DMS153 (cell line): ENCODE measurements at regions not wholly inside any gene's neighbourhood (a gene's known extent, or its start where the extent isn't known, plus 50 kb on each side); places are given as distances from the start of the nearest gene placed in this dataset.

Experiments
- DNase-seq: peaks from one replicate; lab custom pipeline; 2025; lab: John Stamatoyannopoulos, UW

DNA sequence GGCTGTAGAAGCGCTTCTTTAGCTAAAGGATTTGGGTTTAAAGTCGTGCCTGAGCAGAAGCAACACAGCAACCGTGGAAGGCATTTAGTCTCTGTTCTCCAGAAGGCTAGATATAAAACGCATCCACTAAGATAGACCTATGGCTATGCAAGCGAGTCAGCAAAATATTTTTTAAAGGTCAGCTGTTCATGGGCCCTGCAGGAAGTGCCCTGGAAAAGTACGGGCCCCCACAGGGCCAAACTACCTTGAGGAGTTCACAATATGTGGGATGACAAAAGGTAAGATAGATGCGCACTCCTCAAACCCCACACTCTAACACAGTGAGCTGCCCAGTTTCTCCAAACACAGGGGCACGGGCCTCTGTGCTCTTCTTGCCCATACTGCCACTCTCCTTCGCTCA lies 261.6 kb downstream of the VPS13C start:
- no peak for DNase-seq

DNA sequence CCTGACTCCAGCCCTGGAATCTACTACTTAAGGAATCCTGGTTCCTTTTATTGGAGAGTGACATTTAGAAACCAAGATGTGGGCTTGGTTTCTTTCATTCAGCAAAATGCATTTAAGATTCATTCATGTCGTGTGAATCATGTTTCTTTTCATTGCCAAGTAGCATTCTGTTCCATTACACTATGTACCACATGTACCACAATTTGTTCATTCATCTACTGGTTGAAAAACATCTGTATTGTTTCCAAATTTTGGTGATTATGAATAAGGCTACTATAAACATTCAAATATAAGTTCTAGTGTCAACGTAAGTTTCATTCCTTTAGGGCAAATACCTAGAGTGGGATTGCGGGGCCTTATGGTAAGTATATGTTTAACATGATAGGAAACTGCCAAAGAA lies 264.2 kb downstream of the VPS13C start:
- no peak for DNase-seq

DNA sequence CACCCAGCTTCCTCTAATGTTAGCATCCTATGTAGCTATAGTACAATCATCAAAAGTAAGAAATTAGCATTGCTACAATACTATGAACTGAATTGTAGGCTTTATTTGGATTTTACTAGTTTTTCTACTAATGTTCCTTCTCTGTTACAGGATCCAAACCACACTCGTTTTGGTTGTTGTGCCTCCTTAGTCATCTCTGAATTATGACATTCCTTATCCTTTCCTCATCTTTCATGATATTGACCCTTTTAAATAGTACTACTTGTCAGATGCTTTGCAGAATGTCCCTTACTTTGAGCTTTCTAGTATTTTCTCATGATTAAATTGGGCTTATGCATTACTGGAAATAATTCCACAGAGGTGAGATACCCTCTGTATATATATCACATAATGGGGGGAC lies 265.4 kb downstream of the VPS13C start:
- DNase-seq = no peak

DNA sequence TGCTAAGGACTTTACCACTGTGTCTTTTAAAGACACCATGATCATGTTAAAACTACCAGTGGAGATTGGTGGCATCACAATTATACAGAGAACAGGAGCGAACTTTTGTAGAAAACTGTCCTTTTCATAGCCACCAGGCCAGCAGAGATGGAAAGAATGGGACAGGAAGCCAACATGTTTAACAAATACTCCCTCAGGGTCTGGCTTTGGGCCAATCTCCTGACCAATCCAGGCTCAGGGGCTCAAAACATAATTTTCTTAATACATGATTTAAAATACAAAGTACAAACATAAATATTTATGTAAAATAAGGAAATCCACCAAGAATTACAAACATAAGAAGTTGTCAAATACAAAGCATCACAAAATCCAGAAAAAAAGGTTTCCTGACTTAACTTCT lies 266.0 kb downstream of the VPS13C start:
- DNase-seq = no peak

DNA sequence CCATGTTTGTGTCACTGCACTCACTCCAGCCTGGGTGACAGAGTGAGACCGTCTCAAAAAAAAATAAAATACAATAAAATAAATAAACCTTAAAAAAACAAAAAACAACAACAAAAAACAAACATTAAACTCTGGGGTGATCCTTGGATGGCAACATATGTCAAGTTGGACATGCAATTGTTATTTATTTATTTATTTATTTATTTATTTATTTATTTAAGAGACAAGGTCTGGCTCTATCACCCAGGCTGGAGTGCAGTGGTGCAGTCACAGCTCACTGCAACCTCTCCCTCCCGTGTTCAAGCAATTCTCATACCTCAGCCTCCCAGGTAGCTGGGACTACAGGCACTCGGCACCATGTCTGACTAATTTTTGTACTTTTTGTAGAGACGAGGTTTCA lies 275.5 kb downstream of the VPS13C start:
- DNase-seq = no peak

DNA sequence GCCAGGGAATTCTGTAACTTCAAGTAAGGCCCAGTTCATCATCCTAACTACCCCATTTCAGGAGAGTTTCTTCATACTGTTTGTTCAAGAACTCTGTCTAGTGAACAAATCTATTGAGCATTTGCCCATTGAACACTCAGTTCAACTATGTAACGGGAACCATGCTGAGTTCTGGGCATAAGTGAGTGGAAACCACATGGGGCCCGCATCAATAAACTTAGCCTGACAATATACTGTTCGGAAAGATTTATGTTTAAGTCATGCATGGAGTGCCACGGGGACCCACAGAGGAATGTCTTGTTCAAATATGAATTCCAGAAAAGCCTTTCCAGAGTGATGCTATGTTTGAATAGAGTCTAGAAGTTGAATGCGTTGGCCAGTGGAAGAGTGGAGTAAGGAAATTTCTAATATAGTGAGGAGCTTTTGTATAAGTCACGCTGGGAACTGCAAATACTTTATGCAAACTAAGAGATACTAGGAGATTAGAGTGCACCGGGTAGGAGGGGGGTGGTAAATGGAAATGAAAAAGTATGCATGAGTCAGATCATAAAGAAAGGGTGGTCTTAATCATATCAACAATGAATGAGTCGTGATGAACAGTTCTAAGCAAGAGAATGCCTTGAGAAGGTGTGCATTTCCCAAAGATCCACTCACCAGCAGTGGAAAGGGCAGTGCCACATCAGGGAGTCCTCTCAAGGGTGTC lies 279.8 kb downstream of the VPS13C start:
- DNase-seq = no peak

DNA sequence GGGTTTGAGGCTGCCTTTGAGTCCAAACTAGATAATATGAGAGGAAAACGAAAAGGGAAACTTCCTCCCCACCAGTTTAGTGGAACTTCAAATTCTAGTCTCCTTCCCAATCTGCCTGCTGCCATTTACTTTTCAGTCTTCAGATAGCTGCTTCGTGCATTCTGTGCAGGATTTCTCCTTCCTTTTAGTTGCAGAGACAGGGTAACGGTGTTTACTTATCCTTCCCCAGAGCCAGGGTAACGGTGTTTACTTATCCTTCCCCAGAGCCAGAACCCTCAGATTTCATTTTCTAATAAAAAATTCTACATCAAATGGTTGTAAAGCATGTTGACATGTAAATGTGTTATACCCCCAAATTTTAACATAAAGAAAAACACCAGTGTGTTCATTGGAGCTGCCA lies 282.6 kb downstream of the VPS13C start:
- DNase-seq = no peak

DNA sequence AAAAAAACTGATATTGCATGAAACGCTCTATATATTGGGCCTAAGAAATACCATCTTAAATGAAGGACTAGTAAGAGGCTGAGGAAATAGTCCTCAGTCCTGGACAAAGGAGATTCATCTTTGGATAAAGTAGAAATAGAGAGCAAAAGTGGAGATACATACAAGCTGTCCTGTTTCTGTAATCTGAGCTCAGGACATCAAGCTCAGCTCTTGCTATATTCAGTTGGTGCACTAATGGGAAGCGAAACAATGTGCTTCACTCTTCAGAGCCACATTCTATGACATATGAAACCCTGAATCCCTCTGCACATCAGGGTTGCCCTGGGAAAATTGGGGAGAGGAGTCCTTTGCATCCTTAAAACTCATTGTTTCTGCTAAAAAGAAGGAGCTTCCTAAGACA lies 290.7 kb downstream of the VPS13C start:
- no peak for DNase-seq

DNA sequence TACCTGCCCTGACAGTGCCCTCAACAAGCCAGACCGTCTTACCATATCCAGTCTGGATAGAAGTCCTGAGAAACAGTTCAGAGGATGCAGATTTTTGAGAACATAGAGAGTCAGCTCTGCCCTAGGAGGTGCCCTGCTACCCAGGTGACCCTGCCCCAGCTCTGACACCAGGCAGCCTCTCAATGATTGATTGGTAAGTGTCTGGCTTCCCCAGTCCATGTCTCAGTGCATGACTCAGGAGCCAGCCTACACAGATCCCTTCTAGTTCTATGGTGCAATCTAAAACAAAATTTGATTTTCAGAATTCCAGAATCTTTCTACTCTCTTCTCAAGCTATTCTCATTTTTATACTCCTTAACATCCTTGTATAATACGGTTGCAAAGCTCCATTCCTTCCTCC lies 292.1 kb downstream of the VPS13C start:
- no peak for DNase-seq

DNA sequence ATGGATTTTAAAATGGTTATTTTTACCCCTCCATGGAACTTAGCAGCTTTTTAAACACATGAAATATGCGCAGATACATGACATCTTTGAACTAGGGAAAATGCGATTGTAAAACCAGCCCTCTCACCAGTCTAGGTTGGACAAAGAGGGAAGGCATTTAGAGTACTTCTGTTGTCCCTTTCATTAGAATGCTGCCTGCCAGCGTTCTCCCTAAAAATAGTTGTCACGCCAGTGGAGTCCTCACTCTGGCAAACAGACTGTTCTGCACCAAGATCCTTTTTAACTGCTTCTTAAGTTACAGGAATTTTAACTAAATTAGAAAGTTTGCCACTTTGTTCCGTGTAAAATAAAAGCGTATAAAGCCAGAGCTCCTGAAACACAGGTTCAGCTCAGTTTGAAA lies 295.3 kb downstream of the VPS13C start:
- DNase-seq = no peak

DNA sequence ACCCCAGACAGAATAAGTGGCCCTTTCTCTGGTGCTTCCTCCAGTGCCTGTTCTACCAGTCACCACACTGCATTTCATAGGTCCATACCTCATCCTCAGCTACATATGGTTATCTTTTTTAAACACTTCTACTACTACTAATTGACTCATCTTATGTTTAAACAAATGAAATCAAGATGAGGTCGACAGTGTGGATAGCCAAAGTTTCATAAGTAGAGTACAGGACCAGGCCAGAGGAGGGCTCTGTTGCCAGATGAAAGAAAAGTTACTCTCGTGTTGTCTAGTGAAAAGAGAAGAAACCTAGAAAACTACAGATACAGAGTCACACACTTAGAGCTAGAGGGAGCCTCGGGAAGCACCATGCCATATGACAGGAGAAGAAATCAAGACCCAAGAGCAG lies 296.1 kb downstream of the VPS13C start:
- no peak for DNase-seq

DNA sequence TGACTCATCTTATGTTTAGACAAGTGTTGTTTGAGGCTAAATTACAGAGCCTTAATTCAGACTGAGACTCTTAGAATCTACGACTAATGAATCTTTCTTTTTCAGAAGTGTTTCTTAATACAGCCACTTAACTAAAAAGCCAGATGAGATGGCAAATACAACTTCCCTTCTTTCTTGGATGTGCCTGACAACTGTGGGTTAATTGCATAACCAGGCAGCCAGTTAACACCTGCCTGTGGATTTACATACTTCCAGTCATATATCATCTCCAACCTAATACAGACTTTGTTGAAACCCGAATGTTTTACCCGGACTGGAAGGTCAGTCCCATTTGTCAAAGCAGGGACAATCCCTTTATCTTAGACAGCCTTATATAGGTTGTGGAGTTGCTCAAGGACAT lies 297.6 kb downstream of the VPS13C start:
- DNase-seq = no peak

DNA sequence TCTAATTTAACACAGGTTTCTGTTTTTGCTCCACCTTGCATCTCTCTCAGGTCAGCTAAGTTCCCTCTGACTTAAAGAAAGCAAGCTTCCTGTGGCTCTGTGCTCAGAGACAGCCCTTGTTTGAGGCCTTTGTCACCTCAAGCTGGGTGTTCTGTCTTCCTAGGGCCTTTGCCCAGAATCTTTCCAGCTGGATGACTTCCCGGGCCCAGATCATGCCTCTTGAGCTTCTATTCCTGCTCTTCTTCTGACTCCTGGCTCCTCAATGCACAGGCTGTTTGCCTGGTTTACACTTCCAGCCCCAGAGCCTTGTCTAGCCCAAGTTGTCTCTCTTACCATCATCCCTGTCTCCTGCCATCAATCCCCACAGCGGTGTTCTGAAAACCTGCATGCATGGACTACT lies 300.6 kb downstream of the VPS13C start:
- DNase-seq = no peak

DNA sequence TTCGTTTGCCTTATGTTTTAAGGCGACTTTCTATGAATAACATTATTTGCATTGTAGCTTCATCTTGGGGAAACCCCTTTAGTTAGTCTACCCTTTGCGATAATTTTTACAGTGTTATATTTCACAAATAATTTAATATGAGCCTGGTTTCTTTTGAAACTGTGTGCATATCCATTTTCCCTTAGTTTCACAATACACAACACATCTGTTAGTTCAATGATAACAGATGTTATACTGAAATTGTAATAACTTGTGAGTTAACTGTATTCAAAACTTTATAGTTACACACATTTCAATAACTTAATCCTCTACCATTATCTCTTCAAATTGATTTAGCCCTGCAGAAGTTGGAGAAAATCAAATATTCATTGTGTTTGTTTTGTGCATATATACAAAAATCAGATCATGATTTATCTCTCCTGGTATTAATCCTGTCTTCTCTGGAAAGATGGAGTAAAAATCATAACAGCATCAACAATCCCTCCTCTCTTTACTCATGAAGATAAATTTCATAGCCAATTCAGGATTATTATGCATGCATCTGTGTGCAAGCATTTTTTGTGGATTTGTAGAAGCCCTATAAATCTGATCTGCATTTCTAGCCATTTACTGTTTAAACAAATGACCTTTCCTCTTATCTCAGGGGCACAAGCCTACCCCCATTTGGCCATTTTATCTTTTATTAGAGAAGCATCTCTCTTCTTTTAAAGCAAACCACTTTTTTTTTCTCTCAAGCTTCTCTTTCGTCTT lies 304.0 kb downstream of the VPS13C start:
- DNase-seq = no peak

DNA sequence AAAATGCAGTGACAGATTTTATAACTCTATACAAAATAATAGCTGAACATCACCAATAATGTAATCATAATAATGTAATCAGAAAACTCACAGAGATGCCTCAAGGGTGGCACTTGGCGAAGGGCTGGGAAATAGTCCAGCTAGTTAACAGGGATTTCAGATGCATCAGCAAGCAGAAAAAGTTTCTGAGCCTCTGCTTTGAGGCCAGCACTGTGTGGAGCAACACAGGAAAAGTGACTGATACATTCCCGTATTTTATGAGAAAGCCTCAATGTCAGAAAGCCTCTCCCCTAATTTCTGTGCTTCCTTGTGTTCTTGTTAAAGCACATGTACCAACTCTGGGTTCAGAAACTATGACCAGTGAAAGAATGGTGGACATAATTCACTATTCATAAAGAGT lies 304.8 kb downstream of the VPS13C start:
- no peak for DNase-seq

DNA sequence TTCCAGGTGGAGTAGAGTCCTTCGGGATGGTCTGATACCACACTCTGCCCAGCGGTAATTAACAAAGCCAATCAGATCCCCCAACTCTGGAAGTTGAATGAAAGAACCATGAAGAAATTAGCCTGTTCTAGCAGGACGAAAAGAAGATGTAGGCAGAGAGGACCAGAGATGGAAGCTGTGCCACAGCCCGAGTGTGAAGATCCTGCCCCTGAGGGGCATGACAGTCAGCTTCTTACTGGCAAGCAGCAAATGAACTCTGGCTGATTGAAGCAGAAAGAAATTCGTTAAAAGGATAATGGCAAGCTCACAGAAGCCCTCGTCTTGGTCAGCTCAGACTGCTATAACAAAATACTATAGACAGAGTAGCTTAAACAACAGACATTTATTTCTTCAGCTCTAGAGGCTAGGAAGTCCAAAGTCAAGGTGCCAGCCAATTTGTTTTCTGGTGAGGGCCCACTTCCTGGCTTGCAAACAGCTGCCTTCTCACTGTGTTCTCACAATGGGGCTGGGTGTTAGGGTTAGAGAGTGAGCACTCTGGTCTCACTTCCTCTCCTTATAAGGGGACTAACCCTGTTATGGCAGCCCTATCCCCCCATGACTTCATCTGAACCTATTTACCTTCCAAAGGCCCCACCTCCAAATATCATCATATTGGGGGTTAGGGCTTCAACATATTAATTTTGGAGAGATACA lies 307.1 kb downstream of the VPS13C start:
- DNase-seq = no peak

DNA sequence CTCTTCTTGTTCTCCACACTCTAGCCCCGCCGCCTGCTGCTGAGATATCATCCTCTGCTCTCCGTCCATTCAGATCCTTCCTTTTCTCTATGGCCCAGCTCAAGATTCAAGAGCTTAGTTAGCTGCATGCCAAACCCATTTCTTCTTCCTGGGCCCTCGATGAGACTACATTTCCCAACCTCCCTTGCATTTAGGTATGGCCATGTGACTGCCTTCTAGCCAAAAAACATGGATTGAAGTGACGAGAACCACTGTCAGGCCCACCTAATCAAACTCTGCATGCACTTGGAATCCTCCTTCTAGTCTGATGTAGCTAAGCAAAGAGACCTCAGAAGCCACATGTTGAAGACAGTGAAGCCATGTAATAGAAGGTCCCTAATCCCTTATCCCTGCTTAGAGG lies 308.2 kb downstream of the VPS13C start:
- no peak for DNase-seq

DNA sequence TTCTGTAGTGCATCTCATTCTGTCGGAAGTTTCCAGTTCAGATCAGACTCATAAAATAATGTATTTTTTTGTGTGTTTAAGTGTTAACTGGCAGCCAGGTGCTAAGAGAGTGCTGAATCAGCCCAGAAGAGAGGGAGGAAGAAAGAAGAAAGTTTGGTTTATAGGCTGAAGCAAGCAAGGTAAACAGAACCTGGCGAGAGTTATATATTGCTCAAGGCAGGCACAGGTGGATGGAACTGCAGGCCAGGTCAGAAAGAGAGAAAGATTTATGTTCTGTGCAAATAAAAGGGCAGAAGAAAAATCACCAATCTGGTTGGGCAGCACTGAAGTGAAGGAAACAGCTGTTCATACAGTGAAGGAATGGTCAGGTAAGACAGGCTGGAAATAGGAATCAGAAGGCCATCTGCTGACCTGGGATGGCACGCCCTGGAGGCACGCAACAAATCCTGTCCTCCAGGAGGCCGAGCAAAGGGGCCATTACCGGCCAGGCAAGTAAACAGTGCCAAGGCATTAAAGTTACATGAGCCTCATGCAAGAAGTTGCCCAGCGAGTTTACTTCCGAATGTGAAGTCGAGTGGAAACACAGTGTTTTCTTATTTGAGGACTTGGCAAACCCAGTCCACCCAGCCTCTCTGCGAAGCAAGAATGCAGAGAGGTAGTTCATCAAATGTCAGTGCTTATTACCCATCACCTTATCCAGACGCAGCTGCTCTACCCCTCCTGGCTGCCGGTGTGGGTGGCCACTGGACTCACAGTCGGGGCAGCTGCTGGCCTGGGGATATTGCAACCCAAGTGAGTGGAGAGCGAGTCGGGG lies 309.8 kb downstream of the VPS13C start:
- DNase-seq = no peak

DNA sequence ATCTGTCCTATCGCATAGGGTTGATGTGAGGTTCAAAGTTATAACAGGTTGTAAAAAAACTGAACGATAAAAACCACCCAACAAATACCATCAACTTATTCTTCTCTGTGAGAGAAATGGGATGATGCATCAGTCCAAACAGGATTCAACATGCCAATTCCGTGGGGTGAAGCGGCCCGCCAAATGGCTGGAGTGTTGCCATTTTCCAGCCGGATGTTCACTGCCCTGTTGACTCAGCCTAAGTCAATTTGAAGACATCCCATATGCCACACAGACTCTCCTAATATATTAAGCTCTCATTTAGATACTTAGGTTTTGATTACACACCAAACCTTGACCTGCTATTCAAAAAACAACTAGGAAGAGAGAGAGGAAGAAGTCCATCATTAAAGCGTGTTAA lies 311.1 kb downstream of the VPS13C start:
- DNase-seq = peak; percentile 16

DNA sequence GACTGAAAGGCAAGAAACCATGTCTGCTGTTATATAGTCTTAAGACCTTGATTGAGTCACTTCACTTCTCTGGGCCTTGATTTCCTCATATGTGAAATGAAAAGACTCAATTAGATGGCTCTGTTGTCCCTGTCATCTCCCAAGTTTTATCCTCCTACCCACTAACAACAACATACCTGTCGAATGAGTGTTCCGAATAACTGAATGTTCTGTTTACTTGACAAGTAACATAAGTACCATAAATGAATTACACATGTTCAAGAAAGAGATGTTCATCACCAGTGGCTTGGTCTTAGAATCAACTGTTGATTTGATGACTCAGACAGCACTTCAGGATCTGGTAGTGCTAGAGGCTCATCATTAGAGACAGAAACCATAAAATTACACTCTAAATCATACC lies 311.7 kb downstream of the VPS13C start:
- DNase-seq = peak; percentile 12

DNA sequence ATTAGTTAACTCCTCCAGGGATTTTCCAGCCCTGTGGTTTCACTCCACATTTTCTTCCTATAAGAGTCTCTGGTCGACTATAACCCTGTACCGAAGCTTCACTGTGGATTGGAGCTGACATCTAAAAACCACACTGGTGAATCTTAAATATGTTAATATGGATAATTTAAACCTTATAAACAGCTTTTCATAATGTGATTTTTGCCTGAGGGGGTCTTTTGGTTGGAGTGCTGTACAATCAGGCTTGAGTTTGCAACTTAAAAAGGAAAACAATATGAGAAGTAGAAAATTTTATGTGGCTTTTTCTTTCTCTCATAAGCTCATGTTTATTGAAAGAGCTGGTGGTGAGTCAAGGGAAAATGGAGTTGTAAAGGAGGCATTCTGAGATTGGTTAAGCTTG lies 313.7 kb downstream of the VPS13C start:
- DNase-seq = no peak

DNA sequence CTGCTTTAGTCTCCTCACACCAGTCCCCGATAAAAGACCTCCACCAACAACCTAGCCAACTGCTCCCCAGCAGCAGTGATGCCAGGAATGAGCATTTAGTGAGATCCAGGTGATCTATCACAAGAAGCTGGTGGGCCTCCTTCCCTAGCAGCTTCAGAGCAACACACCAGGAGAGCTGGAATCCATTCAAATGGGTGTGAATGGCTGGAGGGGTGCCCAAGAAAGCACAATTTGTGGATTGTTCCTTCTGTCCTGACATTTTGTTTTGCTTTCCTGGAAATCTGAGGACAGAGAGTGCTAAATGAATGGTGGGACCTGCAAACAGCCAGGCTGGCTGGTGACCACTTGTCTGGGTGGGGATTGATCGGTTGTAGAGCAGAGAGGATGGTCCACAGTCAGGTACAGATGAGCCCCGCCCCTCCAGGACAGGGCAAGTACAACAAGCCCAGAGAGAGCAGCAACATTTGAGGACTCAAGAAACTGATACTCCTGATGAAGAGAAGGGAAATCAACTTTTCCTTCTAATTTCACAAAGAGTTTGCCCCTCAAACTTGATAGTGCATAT lies 316.8 kb downstream of the VPS13C start:
- no peak for DNase-seq
